NCI-H748 (cell line): ENCODE measurements at regions not wholly inside any gene's neighbourhood (a gene's known extent, or its start where the extent isn't known, plus 50 kb on each side); places are given as distances from the start of the nearest gene placed in this dataset.
A peak's percentile ranks its signal among the peaks of the same experiment; 100 is the strongest.

Experiments
- DNase-seq: peaks from one replicate; lab custom pipeline; 2025; ENCODE audit not compliant: unreplicated experiment; lab: John Stamatoyannopoulos, UW

- no peak for DNase-seq
Measured at GRCh38 chr20:40925829-40926510, 102.7 kb upstream of the TOP1 start.

- DNase-seq, result no peak
Measured at GRCh38 chr20:40926928-40927327, 101.7 kb upstream of the TOP1 start.

- no peak for DNase-seq
Measured at GRCh38 chr20:40930561-40930960, 98.1 kb upstream of the TOP1 start.

GRCh38 chr20:40931410-40932044 lies 97.1 kb upstream of the TOP1 start:
- DNase-seq, result no peak

GRCh38 chr20:40932436-40932835 lies 96.2 kb upstream of the TOP1 start:
- DNase-seq, result no peak

- no peak for DNase-seq
Measured at GRCh38 chr20:40933758-40934157, 94.9 kb upstream of the TOP1 start.

- no peak for DNase-seq
Measured at GRCh38 chr20:40938020-40938419, 90.6 kb upstream of the TOP1 start.

GRCh38 chr20:40939667-40940066 lies 89.0 kb upstream of the TOP1 start:
- no peak for DNase-seq

- no peak for DNase-seq
Measured at GRCh38 chr20:40941133-40941610, 87.5 kb upstream of the TOP1 start.

GRCh38 chr20:40942006-40942405 lies 86.6 kb upstream of the TOP1 start:
- DNase-seq, result no peak

GRCh38 chr20:40942775-40943174 lies 85.8 kb upstream of the TOP1 start:
- no peak for DNase-seq

- no peak for DNase-seq
Measured at GRCh38 chr20:40943591-40943990, 85.0 kb upstream of the TOP1 start.

GRCh38 chr20:40945189-40945588 lies 83.4 kb upstream of the TOP1 start:
- DNase-seq, result no peak

GRCh38 chr20:40945754-40946450 lies 82.7 kb upstream of the TOP1 start:
- peak; percentile 45 for DNase-seq

GRCh38 chr20:40946451-40946850 lies 82.2 kb upstream of the TOP1 start:
- DNase-seq, result no peak

GRCh38 chr20:40948465-40949267 lies 80.0 kb upstream of the TOP1 start:
- no peak for DNase-seq

- DNase-seq, result no peak
Measured at GRCh38 chr20:40949346-40949745, 79.3 kb upstream of the TOP1 start.

GRCh38 chr20:40952136-40952535 lies 76.5 kb upstream of the TOP1 start:
- no peak for DNase-seq

- no peak for DNase-seq
Measured at GRCh38 chr20:40953416-40953815, 75.2 kb upstream of the TOP1 start.

- DNase-seq, result no peak
Measured at GRCh38 chr20:40953856-40954255, 74.8 kb upstream of the TOP1 start.

- no peak for DNase-seq
Measured at GRCh38 chr20:40954521-40955165, 74.0 kb upstream of the TOP1 start.
